WI38 (cell line): ENCODE measurements at regions not wholly inside any gene's neighbourhood (a gene's known extent, or its start where the extent isn't known, plus 50 kb on each side); places are given as distances from the start of the nearest gene placed in this dataset.

Experiments used
- H3K4me3 ChIP-seq: 2 replicates; pipeline ENCODE4 v1.5.1; 2011; ENCODE audit warnings: low read depth, mild to moderate bottlenecking, control low read depth, low read length
- TF ChIP-seq, protein P1 (sequence below): IDR thresholded peaks from 2 replicates; pipeline ENCODE4 v1.5.1; 2012; ENCODE audit warnings: low read depth, mild to moderate bottlenecking, control low read depth, low read length

DNA sequence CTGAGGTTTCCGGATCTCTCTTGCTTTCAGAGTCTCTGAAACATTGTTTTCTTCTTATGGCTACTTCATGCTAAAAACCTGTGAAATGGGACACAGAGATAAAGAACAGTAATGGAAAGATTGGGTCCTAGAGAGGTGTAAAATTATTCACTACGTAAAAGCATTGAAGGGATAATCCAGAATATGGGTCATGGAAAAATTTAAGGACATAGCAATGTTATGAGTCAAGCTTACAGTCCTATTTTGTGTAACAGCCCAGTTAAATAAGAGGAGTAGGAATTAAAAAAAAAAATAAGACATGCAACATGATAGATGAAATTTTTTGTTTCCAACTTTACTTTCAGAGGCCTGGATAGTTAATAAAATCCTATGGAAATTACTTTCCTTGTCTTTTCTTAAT is 61.9 kb upstream of the ELL2 start:
- H3K4me3 ChIP-seq: no peak overlapping the region
- TF ChIP-seq, protein P1, sequence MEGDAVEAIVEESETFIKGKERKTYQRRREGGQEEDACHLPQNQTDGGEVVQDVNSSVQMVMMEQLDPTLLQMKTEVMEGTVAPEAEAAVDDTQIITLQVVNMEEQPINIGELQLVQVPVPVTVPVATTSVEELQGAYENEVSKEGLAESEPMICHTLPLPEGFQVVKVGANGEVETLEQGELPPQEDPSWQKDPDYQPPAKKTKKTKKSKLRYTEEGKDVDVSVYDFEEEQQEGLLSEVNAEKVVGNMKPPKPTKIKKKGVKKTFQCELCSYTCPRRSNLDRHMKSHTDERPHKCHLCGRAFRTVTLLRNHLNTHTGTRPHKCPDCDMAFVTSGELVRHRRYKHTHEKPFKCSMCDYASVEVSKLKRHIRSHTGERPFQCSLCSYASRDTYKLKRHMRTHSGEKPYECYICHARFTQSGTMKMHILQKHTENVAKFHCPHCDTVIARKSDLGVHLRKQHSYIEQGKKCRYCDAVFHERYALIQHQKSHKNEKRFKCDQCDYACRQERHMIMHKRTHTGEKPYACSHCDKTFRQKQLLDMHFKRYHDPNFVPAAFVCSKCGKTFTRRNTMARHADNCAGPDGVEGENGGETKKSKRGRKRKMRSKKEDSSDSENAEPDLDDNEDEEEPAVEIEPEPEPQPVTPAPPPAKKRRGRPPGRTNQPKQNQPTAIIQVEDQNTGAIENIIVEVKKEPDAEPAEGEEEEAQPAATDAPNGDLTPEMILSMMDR: no peak

DNA sequence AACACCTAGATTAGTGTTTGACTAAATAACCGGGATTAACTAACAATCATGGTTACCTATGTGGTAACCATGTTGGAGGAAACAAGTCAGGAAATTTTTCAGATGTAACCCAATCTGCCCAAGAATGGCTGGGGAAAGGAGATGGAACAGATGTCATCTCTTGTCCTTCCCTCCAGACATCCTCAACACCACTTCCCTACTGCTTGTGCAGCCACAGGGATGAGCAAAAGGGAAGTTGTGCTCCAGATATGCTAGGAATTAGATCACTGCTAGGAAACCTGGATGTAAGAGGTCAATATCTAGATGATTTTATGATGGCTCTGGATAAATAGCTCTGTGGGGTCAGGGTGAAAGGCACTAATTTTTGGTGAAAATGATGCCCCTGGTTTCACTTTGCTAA is 61.3 kb upstream of the ELL2 start:
- H3K4me3 ChIP-seq: no peak overlapping the region
- TF ChIP-seq, protein P1: no peak

DNA sequence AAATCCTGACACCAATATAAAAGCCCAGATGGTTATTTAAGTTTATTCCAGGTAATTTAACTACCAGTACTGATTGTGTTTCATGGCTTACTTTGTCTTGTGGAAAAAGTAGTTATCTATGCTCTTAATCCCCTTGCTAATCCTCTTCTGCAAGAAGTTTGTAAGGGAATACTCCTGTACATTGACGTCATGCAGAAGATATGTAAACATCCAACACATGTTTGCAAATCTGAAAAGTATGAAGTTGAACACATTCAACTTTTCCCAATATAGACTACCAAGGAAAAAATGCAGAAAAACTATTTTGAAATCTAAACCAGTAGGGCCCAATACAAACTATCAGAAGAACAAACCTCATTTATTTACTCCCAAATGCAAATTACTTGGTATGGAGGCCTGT is 56.3 kb upstream of the ELL2 start:
- H3K4me3 ChIP-seq: no peak overlapping the region
- TF ChIP-seq, protein P1: no peak

DNA sequence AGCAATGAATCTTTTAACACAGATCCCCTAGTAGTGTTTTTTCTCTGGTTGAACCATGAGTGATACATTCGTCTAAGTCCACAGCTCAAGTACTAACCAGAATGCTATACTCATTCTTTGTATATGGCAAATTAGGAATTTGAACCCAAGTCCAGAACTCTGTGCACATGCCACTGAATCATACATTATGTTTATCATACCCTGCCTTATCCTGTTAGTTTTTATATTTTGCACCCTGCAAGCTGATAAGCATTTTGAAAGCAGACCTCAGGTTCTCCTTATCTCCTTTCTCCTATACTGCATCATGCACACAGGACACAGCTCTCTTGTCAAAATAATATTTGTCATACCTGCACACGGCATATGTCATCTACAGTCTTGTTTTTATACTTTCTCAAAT is 54.6 kb upstream of the ELL2 start:
- TF ChIP-seq, protein P1: no peak
- H3K4me3 ChIP-seq: no peak overlapping the region

DNA sequence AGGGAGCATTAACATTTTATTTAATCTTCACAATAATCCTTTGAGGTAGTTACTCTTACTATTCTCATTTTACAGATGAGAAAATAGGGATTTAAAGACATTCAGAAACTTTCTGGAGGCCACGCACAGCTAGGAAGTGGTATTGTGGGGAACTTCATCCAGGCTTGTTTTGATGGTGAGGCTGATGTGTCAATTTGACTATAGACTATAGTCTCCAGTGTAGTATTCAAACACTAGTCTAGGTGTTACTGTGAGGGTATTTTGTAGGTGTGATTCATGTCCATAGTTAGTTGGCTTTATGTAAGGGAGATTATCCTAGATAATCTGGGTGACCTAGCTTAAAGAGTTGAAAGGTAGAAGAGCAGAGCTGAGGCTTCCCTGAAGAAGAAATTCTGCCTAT is 54.1 kb upstream of the ELL2 start:
- TF ChIP-seq, protein P1: no peak
- H3K4me3 ChIP-seq: no peak overlapping the region

DNA sequence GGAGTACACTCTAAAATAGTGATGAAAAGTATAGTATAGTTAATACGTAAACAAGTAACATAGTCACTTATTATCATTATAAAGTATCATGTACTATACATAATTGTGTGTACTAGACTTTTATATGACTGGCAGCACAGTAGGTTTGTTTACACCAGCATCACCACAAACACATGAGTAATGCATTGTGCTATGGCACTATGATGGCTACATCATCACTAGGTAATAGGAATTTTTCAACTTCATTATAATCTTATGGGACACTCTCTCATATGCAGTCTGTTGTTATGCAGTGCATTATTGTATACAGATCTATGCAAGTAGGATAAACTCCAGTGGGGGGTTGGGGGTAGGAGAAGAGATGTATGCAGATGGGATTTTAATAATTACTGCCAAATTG is 52.7 kb upstream of the ELL2 start:
- TF ChIP-seq, protein P1: no peak
- H3K4me3 ChIP-seq: no peak overlapping the region

DNA sequence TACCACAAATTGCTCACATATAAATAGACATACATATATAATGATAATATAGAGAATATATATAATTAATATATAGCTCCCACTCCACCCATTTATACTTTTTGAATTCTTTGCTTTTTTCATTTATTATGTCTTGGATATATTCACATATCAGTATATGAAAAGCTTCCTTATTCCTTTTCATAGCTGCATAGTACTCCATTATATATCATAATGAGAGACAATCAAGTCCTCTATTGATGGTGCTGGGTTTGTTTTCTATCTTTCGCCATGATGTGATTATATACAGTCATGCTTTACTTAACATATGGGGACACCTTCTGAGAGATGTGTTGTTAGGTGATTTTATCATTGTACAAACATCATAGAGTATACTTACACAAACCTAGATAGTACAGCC is 51.6 kb upstream of the ELL2 start:
- no peak overlapping the region for H3K4me3 ChIP-seq
- TF ChIP-seq, protein P1: no peak

DNA sequence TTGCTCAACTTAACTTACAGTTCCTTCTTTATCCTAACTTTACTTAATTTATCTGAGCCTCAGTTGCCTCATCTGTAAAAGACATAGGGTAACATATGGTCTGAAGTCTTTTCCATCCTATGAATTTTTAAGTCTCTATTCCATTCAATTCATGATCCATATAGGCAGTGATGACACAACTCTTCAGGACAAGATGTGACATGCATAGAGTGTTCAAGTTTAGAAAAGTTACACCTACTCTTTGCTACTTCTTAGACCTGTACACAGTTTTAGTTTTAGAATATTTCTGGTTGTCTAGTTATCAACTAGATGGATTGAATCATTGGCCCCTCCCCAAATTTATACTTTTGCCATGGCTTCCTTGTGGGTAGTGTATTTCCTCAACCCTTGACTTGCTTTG is 50.7 kb upstream of the ELL2 start:
- TF ChIP-seq, protein P1: no peak

More for the DNA sequence above, 50.7 kb upstream of the ELL2 start:
- no peak overlapping the region for H3K4me3 ChIP-seq
